ENCODE measurements at regions not wholly inside any gene's neighbourhood (a gene's known extent, or its start where the extent isn't known, plus 50 kb on each side); places are given as distances from the start of the nearest gene placed in this dataset.

GRCh38 chr3:88621586-88621985, 471.8 kb downstream of the C3orf38 start:
- TF ChIP-seq, protein P1, sequence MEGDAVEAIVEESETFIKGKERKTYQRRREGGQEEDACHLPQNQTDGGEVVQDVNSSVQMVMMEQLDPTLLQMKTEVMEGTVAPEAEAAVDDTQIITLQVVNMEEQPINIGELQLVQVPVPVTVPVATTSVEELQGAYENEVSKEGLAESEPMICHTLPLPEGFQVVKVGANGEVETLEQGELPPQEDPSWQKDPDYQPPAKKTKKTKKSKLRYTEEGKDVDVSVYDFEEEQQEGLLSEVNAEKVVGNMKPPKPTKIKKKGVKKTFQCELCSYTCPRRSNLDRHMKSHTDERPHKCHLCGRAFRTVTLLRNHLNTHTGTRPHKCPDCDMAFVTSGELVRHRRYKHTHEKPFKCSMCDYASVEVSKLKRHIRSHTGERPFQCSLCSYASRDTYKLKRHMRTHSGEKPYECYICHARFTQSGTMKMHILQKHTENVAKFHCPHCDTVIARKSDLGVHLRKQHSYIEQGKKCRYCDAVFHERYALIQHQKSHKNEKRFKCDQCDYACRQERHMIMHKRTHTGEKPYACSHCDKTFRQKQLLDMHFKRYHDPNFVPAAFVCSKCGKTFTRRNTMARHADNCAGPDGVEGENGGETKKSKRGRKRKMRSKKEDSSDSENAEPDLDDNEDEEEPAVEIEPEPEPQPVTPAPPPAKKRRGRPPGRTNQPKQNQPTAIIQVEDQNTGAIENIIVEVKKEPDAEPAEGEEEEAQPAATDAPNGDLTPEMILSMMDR (IDR thresholded peaks at IDR 0.05) = no peak
- no peak for TF ChIP-seq POLR2A (IDR thresholded peaks at IDR 0.05)

Measured in uterus (tissue), 2 donors.